ENCODE measurements at regions not wholly inside any gene's neighbourhood (a gene's known extent, or its start where the extent isn't known, plus 50 kb on each side); places are given as distances from the start of the nearest gene placed in this dataset.
"Not testable (repeated sequence)": the region's sequence is repeated elsewhere in the genome, so short reads cannot be mapped to it uniquely, and the experiment has no call there.

- DNase-seq (ENCODE audit: low read depth, low spot score) = no peak
- Histone ChIP-seq H3K9me3 (ENCODE audit: insufficient read depth, low read length) (no peaks in the 10 kb centered on the region), H3K4me1 (ENCODE audit: insufficient read depth, insufficient read length) (no peaks in the 10 kb centered on the region)
Measured at GRCh38 chr11:104776501-104777170, 121.6 kb downstream of the CASP12 start.

GRCh38 chr11:104774578-104774977, 123.7 kb downstream of the CASP12 start:
- TF ChIP-seq ZNF274 (IDR thresholded peaks at IDR 0.05; ENCODE audit: low read depth, low read length) = no peak
- no peak for TF ChIP-seq SUZ12 (IDR thresholded peaks at IDR 0.05; ENCODE audit: extremely low read depth, insufficient read depth, insufficient read length)
- no peak for TF ChIP-seq YY1 (IDR thresholded peaks at IDR 0.05; ENCODE audit: insufficient read depth, insufficient read length)
- no peak overlapping the region for H3K9ac ChIP-seq (ENCODE audit: insufficient read length, low read depth)
- no peaks in the 10 kb centered on the region for H3K4me1 ChIP-seq (ENCODE audit: insufficient read depth, insufficient read length)
- no peak overlapping the region for H3K4me3 ChIP-seq (ENCODE audit: insufficient read length, low read depth)
- no peaks in the 10 kb centered on the region for H3K9me3 ChIP-seq (ENCODE audit: insufficient read depth, low read length)
- no peak for DNase-seq (ENCODE audit: low read depth, low spot score)
- H3K36me3 ChIP-seq (ENCODE audit: insufficient read depth, insufficient read length, low read length) = no peaks in the 10 kb centered on the region
- no peaks in the 10 kb centered on the region for H3K27me3 ChIP-seq (ENCODE audit: insufficient read depth, insufficient read length)

More at GRCh38 chr11:104776501-104777170, 121.6 kb downstream of the CASP12 start:
- Histone ChIP-seq H3K9ac (ENCODE audit: insufficient read length, low read depth) (no peak overlapping the region), H3K36me3 (ENCODE audit: insufficient read depth, insufficient read length, low read length) (no peaks in the 10 kb centered on the region), H3K27me3 (ENCODE audit: insufficient read depth, insufficient read length) (no peaks in the 10 kb centered on the region), H3K4me3 (ENCODE audit: insufficient read length, low read depth) (no peak overlapping the region)
- no peak for TF ChIP-seq SUZ12 (IDR thresholded peaks at IDR 0.05; ENCODE audit: extremely low read depth, insufficient read depth, insufficient read length)

GRCh38 chr11:104772806-104773241, 125.4 kb downstream of the CASP12 start:
- H3K27me3 ChIP-seq (ENCODE audit: insufficient read depth, insufficient read length) = no peaks in the 10 kb centered on the region
- no peak for DNase-seq (ENCODE audit: low read depth, low spot score)
- no peaks in the 10 kb centered on the region for H3K9me3 ChIP-seq (ENCODE audit: insufficient read depth, low read length)
- no peak overlapping the region for H3K9ac ChIP-seq (ENCODE audit: insufficient read length, low read depth)
- TF ChIP-seq YY1 (IDR thresholded peaks at IDR 0.05; ENCODE audit: insufficient read depth, insufficient read length) = no peak
- no peak overlapping the region for H3K4me3 ChIP-seq (ENCODE audit: insufficient read length, low read depth)
- H3K4me1 ChIP-seq (ENCODE audit: insufficient read depth, insufficient read length) = no peaks in the 10 kb centered on the region
- no peaks in the 10 kb centered on the region for H3K36me3 ChIP-seq (ENCODE audit: insufficient read depth, insufficient read length, low read length)

DNA sequence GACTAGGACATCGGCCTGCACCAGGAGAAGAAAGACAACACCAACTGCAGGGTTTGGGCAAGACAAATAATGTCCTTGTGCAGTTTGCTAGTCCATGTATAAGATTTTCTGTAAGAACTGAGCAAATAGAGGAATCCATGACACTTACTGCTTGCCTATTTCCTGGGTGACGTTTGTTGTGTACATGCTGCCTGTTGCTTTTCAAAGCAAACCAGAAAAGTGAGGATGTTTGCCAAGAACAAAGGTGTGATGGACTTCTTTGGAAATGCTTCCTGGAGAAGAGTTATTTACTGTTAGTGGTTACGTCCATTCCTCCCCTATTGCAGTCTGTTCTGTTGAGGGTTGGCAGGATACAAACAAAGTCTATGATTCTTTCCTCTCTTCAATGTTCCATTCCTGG, 126.5 kb downstream of the CASP12 start:
- Histone ChIP-seq H3K9me3 (ENCODE audit: insufficient read depth, low read length) (no peaks in the 10 kb centered on the region), H3K4me1 (ENCODE audit: insufficient read depth, insufficient read length) (no peaks in the 10 kb centered on the region), H3K4me3 (ENCODE audit: insufficient read length, low read depth) (no peak overlapping the region), H3K36me3 (ENCODE audit: insufficient read depth, insufficient read length, low read length) (no peaks in the 10 kb centered on the region), H3K9ac (ENCODE audit: insufficient read length, low read depth) (no peak overlapping the region), H3K27me3 (ENCODE audit: insufficient read depth, insufficient read length) (no peaks in the 10 kb centered on the region)
- TF ChIP-seq SUZ12 (IDR thresholded peaks at IDR 0.05; ENCODE audit: extremely low read depth, insufficient read depth, insufficient read length) = no peak
- TF ChIP-seq YY1 (IDR thresholded peaks at IDR 0.05; ENCODE audit: insufficient read depth, insufficient read length) = no peak
- no peak for TF ChIP-seq ZNF274 (IDR thresholded peaks at IDR 0.05; ENCODE audit: low read depth, low read length)
- no peak for DNase-seq (ENCODE audit: low read depth, low spot score)

GRCh38 chr11:104771046-104771445, 127.2 kb downstream of the CASP12 start:
- not testable (repeated sequence) for H3K9ac ChIP-seq (ENCODE audit: insufficient read length, low read depth); H3K9me3 ChIP-seq (ENCODE audit: insufficient read depth, low read length); H3K36me3 ChIP-seq (ENCODE audit: insufficient read depth, insufficient read length, low read length); DNase-seq (ENCODE audit: low read depth, low spot score); H3K4me3 ChIP-seq (ENCODE audit: insufficient read length, low read depth); H3K4me1 ChIP-seq (ENCODE audit: insufficient read depth, insufficient read length); H3K27me3 ChIP-seq (ENCODE audit: insufficient read depth, insufficient read length)

DNA sequence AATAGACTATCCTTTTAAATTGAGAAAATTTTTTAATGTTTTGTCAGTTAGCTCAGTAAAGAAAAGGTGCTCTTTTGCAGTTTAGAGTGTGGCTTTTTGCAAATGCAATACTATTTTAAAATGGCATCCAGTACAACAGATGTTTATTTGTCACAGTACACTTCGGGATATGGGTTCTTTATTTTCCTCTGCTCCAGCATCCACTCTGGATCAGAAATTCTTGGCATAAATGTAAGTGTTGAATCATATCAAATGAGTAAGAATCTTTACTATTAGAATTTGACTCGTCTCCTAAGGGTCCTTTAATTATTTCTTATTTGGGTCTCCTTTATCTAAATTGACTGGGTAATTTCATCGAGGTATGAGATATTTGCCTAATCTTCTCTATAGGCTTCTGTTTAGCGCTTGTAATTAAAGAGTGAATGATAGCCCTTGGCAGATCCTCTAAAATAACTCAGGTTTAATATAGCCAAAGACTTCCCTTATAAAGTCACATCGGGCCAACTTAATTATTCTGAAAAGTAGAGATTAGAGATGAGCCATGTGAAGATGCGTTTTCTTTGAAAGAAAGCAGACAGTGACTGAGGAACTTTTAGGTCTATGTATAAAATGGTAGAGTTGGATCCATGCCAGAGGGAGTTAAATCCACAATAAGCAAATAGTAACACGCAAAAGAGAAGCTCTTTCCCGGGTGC, 132.7 kb downstream of the CASP12 start:
- H3K4me3 ChIP-seq (ENCODE audit: insufficient read length, low read depth) = no peak overlapping the region
- no peak for DNase-seq (ENCODE audit: low read depth, low spot score)
- no peak overlapping the region for H3K9ac ChIP-seq (ENCODE audit: insufficient read length, low read depth)
- H3K27me3 ChIP-seq (ENCODE audit: insufficient read depth, insufficient read length) = no peaks in the 10 kb centered on the region
- TF ChIP-seq YY1 (IDR thresholded peaks at IDR 0.05; ENCODE audit: insufficient read depth, insufficient read length) (no peak), SUZ12 (IDR thresholded peaks at IDR 0.05; ENCODE audit: extremely low read depth, insufficient read depth, insufficient read length) (no peak), ZNF274 (IDR thresholded peaks at IDR 0.05; ENCODE audit: low read depth, low read length) (no peak)
- H3K9me3 ChIP-seq (ENCODE audit: insufficient read depth, low read length) = no peaks in the 10 kb centered on the region
- no peaks in the 10 kb centered on the region for H3K4me1 ChIP-seq (ENCODE audit: insufficient read depth, insufficient read length)
- H3K36me3 ChIP-seq (ENCODE audit: insufficient read depth, insufficient read length, low read length) = no peaks in the 10 kb centered on the region

DNA sequence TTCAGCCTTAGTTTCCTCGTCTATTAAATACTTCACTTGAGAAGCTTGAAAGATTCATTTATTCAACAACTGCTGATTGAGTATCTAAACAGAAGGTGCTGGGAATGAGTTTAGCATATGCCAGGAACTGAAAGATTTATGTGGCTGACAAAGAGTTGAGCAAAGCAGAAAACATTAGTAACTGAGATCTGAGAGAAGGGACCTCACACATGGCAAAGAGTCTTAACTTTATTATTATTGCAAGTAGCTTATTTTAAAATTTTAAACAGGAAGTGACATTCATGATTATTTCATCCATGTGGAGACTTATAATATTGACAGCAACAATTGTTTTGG, 133.6 kb downstream of the CASP12 start:
- no peak overlapping the region for H3K4me3 ChIP-seq (ENCODE audit: insufficient read length, low read depth)
- H3K9ac ChIP-seq (ENCODE audit: insufficient read length, low read depth) = no peak overlapping the region
- no peak for DNase-seq (ENCODE audit: low read depth, low spot score)
- H3K36me3 ChIP-seq (ENCODE audit: insufficient read depth, insufficient read length, low read length) = no peaks in the 10 kb centered on the region
- H3K27me3 ChIP-seq (ENCODE audit: insufficient read depth, insufficient read length) = no peaks in the 10 kb centered on the region
- TF ChIP-seq YY1 (IDR thresholded peaks at IDR 0.05; ENCODE audit: insufficient read depth, insufficient read length) (no peak), SUZ12 (IDR thresholded peaks at IDR 0.05; ENCODE audit: extremely low read depth, insufficient read depth, insufficient read length) (no peak), ZNF274 (IDR thresholded peaks at IDR 0.05; ENCODE audit: low read depth, low read length) (no peak)
- no peaks in the 10 kb centered on the region for H3K9me3 ChIP-seq (ENCODE audit: insufficient read depth, low read length)
- no peaks in the 10 kb centered on the region for H3K4me1 ChIP-seq (ENCODE audit: insufficient read depth, insufficient read length)
